ENCODE measurements at regions not wholly inside any gene's neighbourhood (a gene's known extent, or its start where the extent isn't known, plus 50 kb on each side); places are given as distances from the start of the nearest gene placed in this dataset.

- DNase-seq = no peak
These were observed 146.4 kb upstream of the PFN2 start for GRCh38 chr3:150117076-150117475.

DNA sequence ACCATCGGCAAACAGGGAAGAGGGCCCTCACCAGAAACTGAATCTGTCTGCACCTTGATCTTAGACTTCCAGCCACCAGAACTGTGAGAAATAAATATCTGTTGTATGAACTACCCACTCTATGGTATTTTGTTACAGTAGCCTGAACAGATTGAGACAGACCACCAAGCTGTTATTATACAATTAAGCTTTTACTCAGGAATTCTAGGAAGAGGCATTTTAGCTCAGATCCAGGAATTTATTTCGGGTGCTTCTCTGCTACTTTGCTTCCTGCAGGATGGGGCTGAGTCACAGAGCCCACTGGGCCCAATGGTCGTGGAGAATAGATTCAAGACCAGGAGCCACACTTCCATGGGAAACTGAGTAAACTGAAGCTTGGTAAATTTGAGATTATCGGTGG is 145.5 kb upstream of the PFN2 start:
- DNase-seq = no peak

- no peak for DNase-seq
These were observed 144.3 kb upstream of the PFN2 start for GRCh38 chr3:150114873-150115540.

DNA sequence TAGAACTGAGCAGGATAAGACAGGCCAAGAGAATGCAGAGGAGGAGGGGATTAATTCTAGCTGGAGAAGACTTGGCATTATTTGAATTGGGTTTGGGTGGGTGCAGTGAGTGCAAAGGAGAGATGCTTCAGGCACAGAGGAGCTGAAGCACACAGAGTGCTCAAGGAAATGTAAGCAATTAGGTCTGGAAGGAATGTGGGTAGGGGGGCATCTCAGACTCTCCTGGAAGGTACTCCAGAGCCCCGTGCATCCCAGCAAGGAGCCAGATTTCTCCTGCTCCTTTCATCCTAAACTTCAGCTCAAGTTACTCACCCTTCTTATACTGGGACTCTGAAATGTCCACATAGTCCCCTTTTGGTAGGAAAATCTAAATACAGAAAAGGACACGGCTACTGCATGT is 143.6 kb upstream of the PFN2 start:
- no peak for DNase-seq

GRCh38 chr3:150110097-150110496 is 139.4 kb upstream of the PFN2 start:
- DNase-seq = peak; percentile 83 to 87

GRCh38 chr3:150107429-150108175 is 136.9 kb upstream of the PFN2 start:
- no peak for DNase-seq

- DNase-seq = peak in 1 of 2 experiments; percentile 42
These were observed 136.2 kb upstream of the PFN2 start for GRCh38 chr3:150106740-150107428.

- DNase-seq = no peak
These were observed 135.4 kb upstream of the PFN2 start for GRCh38 chr3:150105886-150106612.

GRCh38 chr3:150105025-150105424 is 134.3 kb upstream of the PFN2 start:
- no peak for DNase-seq

DNA sequence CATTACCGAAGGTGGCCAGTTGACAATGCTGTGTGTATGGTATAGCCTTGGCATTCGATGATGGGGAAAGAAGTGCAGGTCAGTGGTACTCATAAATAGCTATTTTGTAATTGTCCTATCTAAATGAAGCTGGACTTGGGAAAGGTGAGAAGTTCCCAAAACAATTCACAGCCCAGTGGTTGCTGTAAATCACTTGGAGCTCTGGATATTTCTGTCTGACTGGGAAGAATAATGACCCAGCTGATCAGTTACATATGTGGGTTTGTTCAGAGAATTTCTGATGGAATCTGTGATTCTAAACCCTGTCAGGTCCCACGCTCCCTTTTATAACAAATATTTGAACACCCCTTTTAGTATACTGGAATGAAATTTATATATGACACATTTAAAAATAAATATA is 133.9 kb upstream of the PFN2 start:
- DNase-seq = no peak

DNA sequence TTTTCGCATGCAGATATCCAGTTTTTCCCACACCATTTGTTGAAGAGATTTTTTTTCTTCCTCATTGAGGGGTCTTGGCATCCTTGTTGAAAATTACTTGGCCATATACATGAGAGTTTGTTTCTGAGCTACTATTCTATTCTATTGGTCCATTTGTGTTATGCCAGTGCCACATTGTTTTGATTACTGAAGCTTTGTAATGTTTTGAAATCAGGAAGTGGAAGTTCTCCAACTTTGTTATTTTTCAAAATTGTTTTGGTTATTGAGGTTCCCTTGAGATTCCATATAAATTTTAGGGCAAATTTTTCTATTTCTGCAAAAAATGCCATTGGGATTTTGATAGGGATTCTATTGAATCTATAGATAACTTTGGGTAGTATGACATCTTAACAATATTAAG is 130.3 kb upstream of the PFN2 start:
- DNase-seq = no peak

DNA sequence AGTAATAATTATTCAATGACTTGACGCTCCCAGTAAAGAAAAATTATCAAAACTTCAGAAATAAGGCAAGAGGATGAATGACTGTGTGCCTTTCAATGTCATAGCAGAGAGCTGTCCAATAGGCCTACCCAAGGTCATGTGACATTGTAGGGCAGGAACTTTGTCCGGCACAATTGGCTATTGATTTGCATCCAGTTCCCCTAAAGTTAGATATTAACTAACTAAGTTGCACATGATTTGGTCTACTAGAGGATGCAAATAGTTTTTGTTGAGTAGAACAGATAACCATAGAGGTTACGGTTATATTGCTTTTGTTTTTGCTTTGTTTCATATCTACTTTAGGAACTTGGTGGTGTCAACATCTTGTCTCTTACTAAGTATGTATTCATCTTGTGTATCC is 127.9 kb upstream of the PFN2 start:
- no peak for DNase-seq

DNA sequence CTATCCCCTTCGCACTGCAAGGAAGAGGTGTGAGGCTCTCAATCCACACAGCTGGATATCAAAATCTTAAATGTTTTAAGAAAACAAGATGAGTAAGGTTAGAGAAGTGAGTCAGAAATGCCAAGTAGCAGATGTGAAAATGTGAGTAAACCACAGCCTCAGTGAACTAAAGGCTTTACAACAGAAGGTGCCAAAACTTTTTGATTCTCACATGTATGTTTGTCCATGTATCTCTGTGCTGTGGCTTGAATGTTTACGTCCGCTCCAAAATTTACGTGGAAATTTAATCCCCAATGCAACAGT is 126.8 kb upstream of the PFN2 start:
- no peak for DNase-seq

GRCh38 chr3:150096700-150097587 is 126.2 kb upstream of the PFN2 start:
- DNase-seq = no peak

DNA sequence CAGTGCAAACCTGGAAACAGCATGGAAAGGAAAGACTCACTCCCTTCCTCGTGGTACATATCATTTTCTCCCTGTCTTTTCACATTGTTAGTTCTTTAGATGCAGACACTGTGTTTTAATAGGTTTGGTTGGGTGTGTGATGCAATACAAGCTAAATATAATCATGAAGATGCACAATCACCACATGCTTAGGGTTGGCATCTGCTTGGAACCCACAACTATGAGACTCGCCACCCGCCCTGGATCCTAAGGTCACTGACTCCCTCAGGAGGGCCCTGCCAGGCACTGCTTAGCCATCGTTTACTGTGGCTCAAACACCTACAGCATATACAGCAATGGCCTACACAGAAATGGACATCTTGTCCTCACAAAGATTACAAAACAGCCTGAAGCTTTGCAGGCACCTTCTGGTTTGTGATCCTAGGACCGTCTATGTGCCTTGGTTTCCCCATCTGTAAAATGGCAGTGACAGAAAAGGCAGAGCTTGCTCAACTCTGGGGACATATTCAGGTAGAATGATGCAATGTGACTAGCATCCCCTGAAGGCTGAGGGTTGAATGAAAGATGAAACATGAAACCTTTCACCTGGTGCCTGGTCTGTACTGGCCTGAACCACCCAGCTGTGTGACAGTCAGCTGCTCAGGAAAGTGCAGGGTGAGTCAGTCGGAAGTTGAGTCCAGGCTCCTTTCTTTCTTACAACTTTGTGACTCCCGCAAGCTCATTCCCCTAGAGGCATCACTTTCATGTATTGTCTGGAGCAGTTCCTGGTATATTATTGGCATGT is 123.6 kb upstream of the PFN2 start:
- DNase-seq = peak; percentile 73 to 83

- no peak for DNase-seq
These were observed 120.9 kb upstream of the PFN2 start for GRCh38 chr3:150091626-150092025.

DNA sequence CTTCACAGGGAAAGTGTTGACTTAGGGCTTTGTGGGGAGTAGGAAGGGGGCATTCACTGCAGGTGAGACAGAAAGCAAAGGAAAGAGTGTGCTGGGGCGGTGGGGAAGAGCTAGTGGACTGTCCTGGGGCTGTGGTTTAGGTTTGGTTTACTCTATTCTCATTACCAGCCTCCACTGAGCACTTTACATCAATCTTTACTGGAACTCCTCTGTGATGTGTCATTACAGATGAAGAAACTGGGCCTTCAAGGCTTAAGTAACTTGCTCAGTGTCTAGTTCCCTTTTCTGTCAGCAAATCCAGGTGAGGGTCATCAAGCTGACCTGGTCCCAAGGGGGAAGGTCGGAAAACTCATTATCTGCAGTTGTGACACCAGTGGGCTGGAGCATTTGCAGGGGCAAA is 120.2 kb upstream of the PFN2 start:
- no peak for DNase-seq

DNA sequence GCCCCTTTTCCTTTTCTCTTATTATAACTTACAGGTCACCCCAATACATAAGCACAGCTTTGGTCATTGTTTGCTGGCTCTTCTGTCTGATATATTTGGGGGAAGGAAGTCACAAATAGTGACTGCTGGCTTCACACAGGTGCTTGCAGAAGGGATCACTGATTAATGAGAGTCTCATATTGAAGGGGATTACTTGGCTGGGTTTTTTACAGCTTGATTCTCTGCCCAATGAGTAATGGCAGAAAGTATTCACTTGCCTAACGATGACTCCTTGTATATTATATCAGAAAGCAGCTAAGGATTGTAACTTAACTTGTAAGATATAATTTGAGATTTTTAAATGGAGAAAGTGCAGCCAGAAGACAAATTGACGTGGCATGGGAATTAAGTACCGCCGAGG is 119.3 kb upstream of the PFN2 start:
- no peak for DNase-seq

- no peak for DNase-seq
These were observed 113.4 kb upstream of the PFN2 start for GRCh38 chr3:150084128-150084527.

DNA sequence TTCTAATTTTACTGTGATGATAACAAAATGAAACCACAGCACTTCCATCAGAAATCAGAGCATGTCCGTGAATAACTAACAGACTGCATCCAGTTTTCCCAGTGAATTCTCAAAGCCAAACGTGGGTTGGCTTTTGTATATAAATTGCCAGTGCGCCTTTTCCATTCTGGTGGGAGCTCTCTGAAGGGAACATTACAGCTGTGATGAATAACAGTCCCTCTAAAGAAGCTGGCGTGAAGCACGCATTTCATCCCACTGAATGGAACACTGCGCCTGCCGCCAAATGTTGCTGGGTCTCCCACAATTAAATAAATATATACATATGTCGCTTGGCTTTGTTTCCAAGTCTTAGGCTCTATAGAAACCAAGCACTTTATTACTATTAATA is 113.0 kb upstream of the PFN2 start:
- peak in 1 of 2 experiments; percentile 26 for DNase-seq

DNA sequence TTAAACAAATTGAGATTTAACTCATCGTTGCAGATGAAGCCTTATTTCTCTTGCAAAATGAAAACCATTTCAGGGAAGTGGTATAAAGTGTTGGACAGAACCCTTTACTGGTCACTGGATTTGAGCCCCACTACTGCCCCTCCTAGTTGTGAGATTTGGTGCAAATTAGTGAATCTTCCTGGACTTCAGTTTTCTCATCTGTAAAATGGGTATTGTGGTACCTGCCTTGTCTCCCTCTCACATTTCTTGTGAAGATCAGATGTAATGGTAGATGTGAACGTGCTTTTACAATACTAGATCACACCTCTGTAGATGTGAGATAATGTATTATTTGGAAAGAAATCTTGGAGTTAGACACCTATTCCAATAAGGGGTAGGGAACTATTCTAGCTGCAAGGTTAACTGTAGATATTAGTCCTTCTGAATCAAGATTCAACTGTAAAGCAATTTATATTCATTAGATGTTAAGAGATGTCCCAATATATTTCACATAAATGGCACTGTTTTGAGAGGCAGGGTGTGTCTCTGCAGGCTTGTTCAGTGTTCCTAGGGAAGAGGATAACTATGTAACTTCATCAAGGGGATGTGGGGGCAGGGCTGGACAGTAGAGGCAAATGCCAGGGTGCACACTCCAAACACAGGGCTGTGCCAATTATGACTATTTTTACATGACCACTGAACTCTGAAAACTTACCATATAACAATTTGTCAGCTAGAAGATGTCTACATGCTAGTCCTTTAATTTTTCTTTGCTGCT is 112.4 kb upstream of the PFN2 start:
- no peak for DNase-seq

Data from SHP77 (cell line).